Mucosa of descending colon (tissue), 3 donors: ENCODE measurements at regions not wholly inside any gene's neighbourhood (a gene's known extent, or its start where the extent isn't known, plus 50 kb on each side); places are given as distances from the start of the nearest gene placed in this dataset.
A peak's percentile ranks its signal among the peaks of the same experiment; 100 is the strongest.

Experiments
- ATAC-seq: fragments of 200-7000 bp; cut with Tn5 transposase; one replicate; pipeline ENCODE4 v1.9.1; 2020; ENCODE audit warnings: mild to moderate bottlenecking, moderate library complexity
- DNase-seq, 3 donors: peaks; one replicate each; pipeline ENCODE4 v3.0.0-alpha.2; 2020
- H3K36me3 ChIP-seq: fragments of 200-600 bp; one replicate; pipeline ENCODE4 v1.8.0; 2021; ENCODE audit warnings: low read depth, mild to moderate bottlenecking
- H3K4me1 ChIP-seq: fragments of 200-600 bp; one replicate; pipeline ENCODE4 v1.8.0; 2021; ENCODE audit warnings: low read depth, mild to moderate bottlenecking
- H3K4me3 ChIP-seq: fragments of 200-600 bp; one replicate; pipeline ENCODE4 v1.8.0; 2021; ENCODE audit warnings: mild to moderate bottlenecking
- H3K9me3 ChIP-seq: fragments of 200-600 bp; one replicate; pipeline ENCODE4 v1.8.0; 2021; ENCODE audit warnings: mild to moderate bottlenecking
- CTCF ChIP-seq: fragments of 200-600 bp; IDR thresholded peaks from one replicate; pipeline ENCODE4 v1.8.0; 2022; ENCODE audit warnings: antibody characterized with exemption, mild to moderate bottlenecking
- intact Hi-C, 2 donors: fragments of 100-400 bp; cut with DNase I in 1 of 2; cut with micrococcal nuclease in 1 of 2; formaldehyde crosslinking; loops; one replicate each; pipeline versions ENCODE4 v1.11.0 to v1.11.1; 2022; cut with DNase I, micrococcal nuclease
- donor health status: DM: no; HTN: no; CAD: no; lungs with moderate emphysema.
- donor health status: DM: no; HTN: no; CAD: no.
- donor health status: DM: no; HTN: yes; CAD: no.

GRCh38 chr18:51523671-51524070, 326.2 kb upstream of the MEX3C start:
- H3K36me3 ChIP-seq: no peaks in the 10 kb centered on the region
- no peak overlapping the region for H3K4me3 ChIP-seq
- DNase-seq: no peak
- no peaks in the 10 kb centered on the region for H3K4me1 ChIP-seq
- ATAC-seq: no peak
- H3K9me3 ChIP-seq: no peaks in the 10 kb centered on the region
- intact Hi-C loops: no loop called here
- no peak for TF ChIP-seq CTCF

- no peak for TF ChIP-seq CTCF
- ATAC-seq: no peak
- no peaks in the 10 kb centered on the region for H3K9me3 ChIP-seq
Measured at GRCh38 chr18:51525453-51526225, 328.2 kb upstream of the MEX3C start.

DNA sequence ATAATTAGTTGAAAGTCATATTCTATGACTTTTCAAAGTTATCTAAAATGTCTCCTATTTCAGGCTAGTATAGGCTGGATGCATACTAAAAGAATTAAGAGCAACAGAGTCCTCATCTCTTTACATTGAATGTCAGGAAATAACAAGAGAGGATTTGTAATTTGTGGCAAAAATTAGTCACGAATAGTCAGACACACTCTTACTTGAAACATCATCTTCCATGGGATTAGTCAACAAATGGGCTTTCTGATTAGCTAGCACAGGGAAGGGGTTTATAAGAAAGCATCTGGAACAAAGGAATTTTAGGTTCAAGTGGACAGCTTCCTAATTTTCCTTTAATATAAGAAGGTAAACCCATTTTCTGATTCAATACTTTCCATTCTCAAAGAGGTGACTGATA, 330.3 kb upstream of the MEX3C start:
- Histone ChIP-seq H3K4me1 (no peaks in the 10 kb centered on the region), H3K4me3 (no peak overlapping the region), H3K36me3 (no peaks in the 10 kb centered on the region), H3K9me3 (no peaks in the 10 kb centered on the region)
- intact Hi-C loops: no loop called here
- no peak for TF ChIP-seq CTCF
- no peak for ATAC-seq
- DNase-seq: no peak

More at GRCh38 chr18:51525453-51526225, 328.2 kb upstream of the MEX3C start:
- no peaks in the 10 kb centered on the region for H3K36me3 ChIP-seq
- H3K4me1 ChIP-seq: no peaks in the 10 kb centered on the region
- no peak for DNase-seq
- intact Hi-C loops: no loop called here
- H3K4me3 ChIP-seq: no peak overlapping the region

GRCh38 chr18:51531501-51531900, 334.0 kb upstream of the MEX3C start:
- no peaks in the 10 kb centered on the region for H3K36me3 ChIP-seq
- ATAC-seq (no peak), DNase-seq (no peak)
- no peaks in the 10 kb centered on the region for H3K9me3 ChIP-seq
- H3K4me1 ChIP-seq: no peaks in the 10 kb centered on the region
- intact Hi-C loops: no loop called here
- no peak for TF ChIP-seq CTCF
- no peak overlapping the region for H3K4me3 ChIP-seq

- no peak for ATAC-seq
- no peak for TF ChIP-seq CTCF
- H3K4me1 ChIP-seq: no peaks in the 10 kb centered on the region
- intact Hi-C loops: no loop called here
- no peaks in the 10 kb centered on the region for H3K36me3 ChIP-seq
- peak in 1 of 3 donors; percentile 6 for DNase-seq
- H3K9me3 ChIP-seq: no peaks in the 10 kb centered on the region
- H3K4me3 ChIP-seq: no peak overlapping the region
Measured at GRCh38 chr18:51537487-51537886, 340.0 kb upstream of the MEX3C start.
